Trophoblast cell (in vitro differentiated cells and primary cell): ENCODE measurements at regions not wholly inside any gene's neighbourhood (a gene's known extent, or its start where the extent isn't known, plus 50 kb on each side); places are given as distances from the start of the nearest gene placed in this dataset.

Experiments used
- DNase-seq, 2 donors: peaks; one replicate each; pipeline ENCODE4 v3.0.0-alpha.2; 2016
- H2AFZ ChIP-seq: 2 replicates; pipeline ENCODE4 v1.6.1; 2013; ENCODE audit warnings: low read length, moderate library complexity, mild to moderate bottlenecking; ENCODE audit not compliant: insufficient read depth, poor library complexity
- H2AK5ac ChIP-seq: 2 replicates; pipeline ENCODE4 v1.6.1; 2013; ENCODE audit warnings: mild to moderate bottlenecking, low read length
- H2BK120ac ChIP-seq: 2 replicates; pipeline ENCODE4 v1.6.1; 2013; ENCODE audit warnings: low read length, mild to moderate bottlenecking, moderate library complexity; ENCODE audit not compliant: insufficient read depth, poor library complexity
- H2BK12ac ChIP-seq: 2 replicates; pipeline ENCODE4 v1.6.1; 2013; ENCODE audit warnings: mild to moderate bottlenecking, low read length, moderate library complexity
- H2BK5ac ChIP-seq: 2 replicates; pipeline ENCODE4 v1.6.1; 2013; ENCODE audit warnings: low read length, low read depth, moderate library complexity, mild to moderate bottlenecking; ENCODE audit not compliant: poor library complexity
- H3K14ac ChIP-seq: 2 replicates; pipeline ENCODE4 v1.6.1; 2013; ENCODE audit warnings: mild to moderate bottlenecking, low read length
- H3K18ac ChIP-seq: 2 replicates; pipeline ENCODE4 v1.6.1; 2013; ENCODE audit warnings: mild to moderate bottlenecking, low read length
- H3K23ac ChIP-seq: 2 replicates; pipeline ENCODE4 v1.6.1; 2013; ENCODE audit warnings: low read length
- H3K27ac ChIP-seq: 2 replicates; pipeline ENCODE4 v1.5.1; 2013; ENCODE audit warnings: low read depth, mild to moderate bottlenecking, inconsistent platforms, low read length, moderate library complexity
- H3K27me3 ChIP-seq: 2 replicates; pipeline ENCODE4 v1.6.1; 2013; ENCODE audit warnings: inconsistent platforms, mild to moderate bottlenecking, low read length, moderate library complexity; ENCODE audit not compliant: insufficient read depth
- H3K36me3 ChIP-seq, 2 experiments: 1 replicate in 1 of 2; 2 replicates in 1 of 2; pipeline ENCODE4 v1.6.1; 2013; ENCODE audit warnings: low read length in 2 of 2, mild to moderate bottlenecking in 2 of 2, moderate library complexity in 1 of 2; ENCODE audit not compliant: insufficient read depth in 2 of 2, control insufficient read depth in 1 of 2
- H3K4ac ChIP-seq: 2 replicates; pipeline ENCODE4 v1.6.1; 2013; ENCODE audit warnings: low read depth, mild to moderate bottlenecking, low read length, moderate library complexity
- H3K4me1 ChIP-seq, 2 experiments: 1 replicate in 1 of 2; 2 replicates in 1 of 2; pipeline ENCODE4 v1.6.1; 2013; ENCODE audit warnings: low read length in 2 of 2, mild to moderate bottlenecking in 2 of 2, moderate library complexity in 1 of 2; ENCODE audit not compliant: insufficient read depth in 2 of 2, control insufficient read depth in 1 of 2
- H3K4me2 ChIP-seq: 2 replicates; pipeline ENCODE4 v1.6.1; 2013; ENCODE audit warnings: inconsistent platforms, mild to moderate bottlenecking, low read length, moderate library complexity
- H3K4me3 ChIP-seq: 2 replicates; pipeline ENCODE4 v1.5.1; 2013; ENCODE audit warnings: mild to moderate bottlenecking, low read depth, low read length, inconsistent platforms
- H3K79me1 ChIP-seq: one replicate; pipeline ENCODE4 v1.6.1; 2013; ENCODE audit warnings: low read length
- H3K79me2 ChIP-seq: 2 replicates; pipeline ENCODE4 v1.6.1; 2013; ENCODE audit warnings: low read length, mild to moderate bottlenecking; ENCODE audit not compliant: control insufficient read depth, insufficient read depth, poor library complexity
- H3K9ac ChIP-seq: 2 replicates; pipeline ENCODE4 v1.6.1; 2013; ENCODE audit warnings: mild to moderate bottlenecking, low read length
- H3K9me3 ChIP-seq: 2 replicates; pipeline ENCODE4 v1.6.1; 2013; ENCODE audit warnings: low read depth, mild to moderate bottlenecking, control low read depth, inconsistent platforms, low read length; ENCODE audit not compliant: insufficient read depth
- H4K12ac ChIP-seq: 2 replicates; pipeline ENCODE4 v1.6.1; 2013; ENCODE audit warnings: low read depth, mild to moderate bottlenecking, low read length, moderate library complexity
- H4K8ac ChIP-seq: 2 replicates; pipeline ENCODE4 v1.6.1; 2013; ENCODE audit warnings: low read depth, mild to moderate bottlenecking, low read length, moderate library complexity
- H4K91ac ChIP-seq: one replicate; pipeline ENCODE4 v1.6.1; 2013; ENCODE audit warnings: low read depth, mild to moderate bottlenecking, low read length, moderate library complexity
- WGBS: extraction: QIAGEN DNeasy Blood & Tissue Kit; methylation state at CpG from one replicate; pipeline ENCODE4 v1.1.7; 2013; ENCODE audit warnings: missing lambda C conversion rate; ENCODE audit not compliant: insufficient read length, insufficient coverage; ENCODE audit errors: extremely low coverage; 5-methylcytosine and 5-hydroxymethylcytosine counted together

- H2AFZ ChIP-seq = no peak overlapping the region
- H4K8ac ChIP-seq = no peak overlapping the region
- H4K12ac ChIP-seq = no peak overlapping the region
- no peak overlapping the region for H3K4me3 ChIP-seq
- H3K79me2 ChIP-seq = no peaks in the 10 kb centered on the region
- no peak overlapping the region for H3K4ac ChIP-seq
- WGBS = no CpG with 5 or more reads among the region's 6 CpGs
- no peak overlapping the region for H2BK5ac ChIP-seq
- no peak overlapping the region for H3K14ac ChIP-seq
- H3K9ac ChIP-seq = no peak overlapping the region
- no peaks in the 10 kb centered on the region for H3K79me1 ChIP-seq
- no peaks in the 10 kb centered on the region for H3K9me3 ChIP-seq
- H3K23ac ChIP-seq = no peak overlapping the region
- no peak overlapping the region for H3K4me2 ChIP-seq
- H3K27ac ChIP-seq = no peak overlapping the region
- no peaks in the 10 kb centered on the region for H3K36me3 ChIP-seq
- H2BK120ac ChIP-seq = no peak overlapping the region
- H4K91ac ChIP-seq = no peak overlapping the region
- no peak overlapping the region for H2AK5ac ChIP-seq
- no peak for DNase-seq
- no peak overlapping the region for H2BK12ac ChIP-seq
- no peaks in the 10 kb centered on the region for H3K27me3 ChIP-seq
- H3K18ac ChIP-seq = no peak overlapping the region
- no peaks in the 10 kb centered on the region for H3K4me1 ChIP-seq
These were observed 179.8 kb downstream of the SLIT2 start for GRCh38 chr4:20431543-20431951.

GRCh38 chr4:20432088-20432487, 180.4 kb downstream of the SLIT2 start:
- WGBS = no CpG with 5 or more reads among the region's 5 CpGs

GRCh38 chr4:20433097-20433705, 181.5 kb downstream of the SLIT2 start:
- DNase-seq = no peak
- no peak overlapping the region for H3K27ac ChIP-seq
- no peak overlapping the region for H3K18ac ChIP-seq
- no peak overlapping the region for H3K23ac ChIP-seq
- no peak overlapping the region for H2BK12ac ChIP-seq
- no peak overlapping the region for H2AFZ ChIP-seq
- H2AK5ac ChIP-seq = no peak overlapping the region
- H4K8ac ChIP-seq = no peak overlapping the region
- H3K14ac ChIP-seq = no peak overlapping the region
- no peaks in the 10 kb centered on the region for H3K79me2 ChIP-seq
- no peaks in the 10 kb centered on the region for H3K36me3 ChIP-seq
- H4K91ac ChIP-seq = no peak overlapping the region
- no peak overlapping the region for H3K4me2 ChIP-seq
- no peak overlapping the region for H3K4me3 ChIP-seq
- no peaks in the 10 kb centered on the region for H3K27me3 ChIP-seq
- no peaks in the 10 kb centered on the region for H3K9me3 ChIP-seq
- H2BK120ac ChIP-seq = no peak overlapping the region
- H3K4me1 ChIP-seq = no peaks in the 10 kb centered on the region
- H3K4ac ChIP-seq = no peak overlapping the region
- no peak overlapping the region for H3K9ac ChIP-seq
- no peak overlapping the region for H2BK5ac ChIP-seq
- no peaks in the 10 kb centered on the region for H3K79me1 ChIP-seq
- WGBS = no CpG with 5 or more reads among the region's 5 CpGs
- no peak overlapping the region for H4K12ac ChIP-seq

More at GRCh38 chr4:20432088-20432487, 180.4 kb downstream of the SLIT2 start:
- no peak overlapping the region for H3K9ac ChIP-seq
- H3K4me1 ChIP-seq = no peaks in the 10 kb centered on the region
- H3K14ac ChIP-seq = no peak overlapping the region
- no peak overlapping the region for H3K4ac ChIP-seq
- no peak for DNase-seq
- H2BK5ac ChIP-seq = no peak overlapping the region
- H3K79me1 ChIP-seq = no peaks in the 10 kb centered on the region
- no peak overlapping the region for H3K23ac ChIP-seq
- H4K91ac ChIP-seq = no peak overlapping the region
- no peak overlapping the region for H4K8ac ChIP-seq
- no peak overlapping the region for H2AK5ac ChIP-seq
- no peaks in the 10 kb centered on the region for H3K27me3 ChIP-seq
- no peak overlapping the region for H4K12ac ChIP-seq
- H3K9me3 ChIP-seq = no peaks in the 10 kb centered on the region
- H2AFZ ChIP-seq = no peak overlapping the region
- H3K36me3 ChIP-seq = no peaks in the 10 kb centered on the region
- no peaks in the 10 kb centered on the region for H3K79me2 ChIP-seq
- no peak overlapping the region for H2BK120ac ChIP-seq
- H3K27ac ChIP-seq = no peak overlapping the region
- no peak overlapping the region for H3K4me3 ChIP-seq
- no peak overlapping the region for H3K18ac ChIP-seq
- no peak overlapping the region for H3K4me2 ChIP-seq
- no peak overlapping the region for H2BK12ac ChIP-seq

GRCh38 chr4:20440170-20440569, 188.5 kb downstream of the SLIT2 start:
- no peak overlapping the region for H3K4me3 ChIP-seq
- H3K4me1 ChIP-seq = no peaks in the 10 kb centered on the region
- no peak overlapping the region for H4K8ac ChIP-seq
- no peaks in the 10 kb centered on the region for H3K79me1 ChIP-seq
- H2BK12ac ChIP-seq = no peak overlapping the region
- H3K4me2 ChIP-seq = no peak overlapping the region
- no peak overlapping the region for H4K12ac ChIP-seq
- H2BK5ac ChIP-seq = no peak overlapping the region
- no peak overlapping the region for H3K23ac ChIP-seq
- H3K36me3 ChIP-seq = no peaks in the 10 kb centered on the region
- H3K18ac ChIP-seq = no peak overlapping the region
- no peak overlapping the region for H2AK5ac ChIP-seq
- WGBS = no CpG with 5 or more reads among the region's 3 CpGs
- DNase-seq = no peak
- no peak overlapping the region for H4K91ac ChIP-seq
- H3K9me3 ChIP-seq = no peaks in the 10 kb centered on the region
- no peak overlapping the region for H2AFZ ChIP-seq
- H3K14ac ChIP-seq = no peak overlapping the region
- H3K27me3 ChIP-seq = no peaks in the 10 kb centered on the region
- no peaks in the 10 kb centered on the region for H3K79me2 ChIP-seq
- H3K4ac ChIP-seq = no peak overlapping the region
- no peak overlapping the region for H3K27ac ChIP-seq
- no peak overlapping the region for H3K9ac ChIP-seq
- no peak overlapping the region for H2BK120ac ChIP-seq
